ENCODE measurements at regions not wholly inside any gene's neighbourhood (a gene's known extent, or its start where the extent isn't known, plus 50 kb on each side); places are given as distances from the start of the nearest gene placed in this dataset.

GRCh38 chr2:240299710-240300068, 135.8 kb upstream of the GPC1 start:
- no peak for DNase-seq

- DNase-seq, result no peak
These were observed 135.1 kb upstream of the GPC1 start for GRCh38 chr2:240300261-240300821.

DNA sequence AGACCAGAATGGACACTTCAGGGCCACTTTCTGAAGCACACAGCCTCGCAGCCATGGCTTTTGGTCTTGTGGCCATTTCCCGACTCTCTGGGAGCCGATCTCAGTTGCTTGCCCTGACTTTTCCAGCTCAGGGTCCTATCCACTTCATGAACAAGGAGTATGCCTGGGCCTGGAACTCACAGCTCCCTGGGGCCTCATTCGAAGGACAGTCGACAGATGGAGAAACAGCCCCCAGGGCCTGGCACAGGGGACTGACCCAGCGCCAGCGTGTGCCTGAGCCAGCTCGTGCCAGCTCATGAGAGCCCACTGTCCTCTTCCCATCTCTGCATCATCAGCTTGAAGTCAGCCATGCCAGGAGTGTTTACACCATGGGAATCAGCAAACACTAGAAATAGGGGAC, 134.6 kb upstream of the GPC1 start:
- no peak for DNase-seq

GRCh38 chr2:240301256-240301795, 134.1 kb upstream of the GPC1 start:
- no peak for DNase-seq

DNA sequence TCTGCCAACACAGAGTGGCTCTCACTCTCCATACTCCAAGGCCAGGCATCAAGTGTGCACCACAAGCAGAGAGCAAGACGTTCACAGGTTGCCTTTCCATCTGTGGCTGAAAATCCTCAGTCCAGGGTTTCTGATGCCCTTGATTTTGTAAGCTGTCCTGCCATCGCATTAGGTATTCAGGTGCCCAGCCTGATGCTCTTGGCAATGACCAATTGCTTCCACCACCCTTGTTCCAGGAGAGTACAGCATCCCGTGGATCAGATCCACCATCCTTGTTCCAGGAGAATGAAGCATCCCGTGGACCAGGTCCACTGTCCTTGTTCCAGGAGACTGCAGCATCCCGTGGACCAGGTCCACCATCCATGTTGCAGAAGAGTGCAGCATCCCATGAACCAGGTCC, 133.4 kb upstream of the GPC1 start:
- DNase-seq, result no peak

DNA sequence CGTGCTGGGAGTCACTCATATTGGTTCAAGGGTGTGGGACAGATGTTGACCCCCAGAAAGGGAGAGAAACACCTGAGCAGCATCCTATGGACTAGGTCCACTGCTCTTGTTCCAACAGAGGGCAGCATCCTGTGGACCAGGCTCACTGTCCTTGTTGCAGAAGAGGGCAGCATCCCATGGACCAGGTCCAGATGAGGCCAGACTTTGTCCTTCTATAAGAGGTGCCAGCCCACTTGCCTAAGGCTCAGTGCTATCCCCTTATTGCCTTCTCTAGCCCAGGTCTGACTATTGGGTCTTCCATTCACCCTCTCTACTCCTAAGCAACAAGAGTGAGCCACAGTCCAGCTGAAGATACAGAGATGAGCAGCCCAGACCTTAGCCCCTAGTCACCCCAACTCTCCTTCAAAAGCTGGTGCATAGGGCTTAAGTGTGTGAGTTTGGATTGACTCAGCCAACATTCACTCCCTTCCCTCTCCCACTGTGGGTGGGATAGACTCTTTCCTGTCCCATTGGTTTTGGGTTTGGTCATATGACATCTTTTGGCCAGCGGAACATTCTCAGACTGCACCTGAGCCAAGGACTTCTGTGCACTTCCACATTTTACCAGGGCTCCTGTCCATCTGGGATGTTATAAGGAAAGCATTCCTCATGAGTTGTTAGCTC, 132.4 kb upstream of the GPC1 start:
- no peak for DNase-seq

GRCh38 chr2:240303896-240304745, 131.3 kb upstream of the GPC1 start:
- DNase-seq, result no peak

DNA sequence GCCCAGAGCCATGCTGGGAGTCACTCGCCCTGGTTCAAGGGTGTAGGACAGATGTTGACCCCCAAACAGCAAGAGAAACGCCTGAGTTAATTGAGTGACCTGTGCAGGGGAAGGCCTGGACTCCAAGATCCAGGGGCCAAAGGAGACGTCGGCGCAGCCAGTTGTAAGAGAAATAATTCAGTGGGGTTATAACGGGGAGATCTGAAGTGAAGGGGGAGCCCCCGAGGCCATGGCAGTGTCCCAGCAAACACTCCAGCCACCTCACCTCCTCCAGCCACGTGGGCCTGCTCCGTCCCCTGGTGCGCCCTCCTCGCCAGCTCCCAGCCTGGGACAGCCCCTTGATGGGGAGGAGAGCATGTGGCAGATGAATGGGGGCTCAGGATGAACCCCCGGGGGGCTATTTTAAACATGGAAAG, 130.7 kb upstream of the GPC1 start:
- no peak for DNase-seq

- no peak for DNase-seq
These were observed 130.0 kb upstream of the GPC1 start for GRCh38 chr2:240305369-240305962.

DNA sequence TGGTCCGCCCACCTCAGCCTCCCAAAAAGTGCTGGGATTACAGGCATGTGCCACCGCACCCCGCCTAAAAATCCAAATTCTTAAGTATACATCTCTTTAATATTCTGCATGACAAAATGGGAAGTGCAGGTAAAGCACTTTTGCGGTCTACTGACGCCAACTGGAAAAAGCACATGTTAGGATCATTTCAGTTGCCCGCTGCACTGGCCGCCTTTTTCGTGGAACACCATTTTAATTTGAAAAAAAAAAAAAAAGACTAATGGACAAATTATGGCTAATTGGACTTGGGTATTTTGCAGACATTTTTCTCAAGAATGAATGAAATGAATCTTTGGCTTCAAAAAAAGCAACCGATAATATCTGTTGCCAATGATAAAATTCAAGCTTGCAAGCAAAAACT, 129.3 kb upstream of the GPC1 start:
- DNase-seq, result no peak

- DNase-seq, result no peak
These were observed 127.3 kb upstream of the GPC1 start for GRCh38 chr2:240308111-240308651.

- no peak for DNase-seq
These were observed 126.2 kb upstream of the GPC1 start for GRCh38 chr2:240309214-240309613.

GRCh38 chr2:240310201-240310600, 125.3 kb upstream of the GPC1 start:
- no peak for DNase-seq

GRCh38 chr2:240310645-240311044, 124.8 kb upstream of the GPC1 start:
- no peak for DNase-seq

DNA sequence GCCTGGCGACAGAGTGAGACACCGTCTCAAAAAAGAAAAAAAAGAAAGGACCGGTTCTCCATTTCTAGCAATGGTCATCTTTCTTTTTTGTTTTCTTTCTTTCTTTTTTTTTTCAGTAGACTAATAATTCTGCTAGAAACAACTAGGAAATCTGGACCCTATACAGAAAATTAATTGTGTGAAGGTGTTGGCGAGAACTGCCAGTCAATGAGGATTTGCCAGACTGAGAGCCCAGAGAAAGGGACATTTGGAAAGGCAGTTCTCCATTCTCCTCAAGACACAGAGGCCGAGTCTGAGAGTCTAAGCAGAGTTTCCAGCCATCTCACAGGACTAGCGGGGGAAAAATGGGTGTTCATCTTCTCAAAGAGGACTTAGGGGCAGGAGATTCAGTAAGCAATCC, 123.6 kb upstream of the GPC1 start:
- DNase-seq, result no peak

DNA sequence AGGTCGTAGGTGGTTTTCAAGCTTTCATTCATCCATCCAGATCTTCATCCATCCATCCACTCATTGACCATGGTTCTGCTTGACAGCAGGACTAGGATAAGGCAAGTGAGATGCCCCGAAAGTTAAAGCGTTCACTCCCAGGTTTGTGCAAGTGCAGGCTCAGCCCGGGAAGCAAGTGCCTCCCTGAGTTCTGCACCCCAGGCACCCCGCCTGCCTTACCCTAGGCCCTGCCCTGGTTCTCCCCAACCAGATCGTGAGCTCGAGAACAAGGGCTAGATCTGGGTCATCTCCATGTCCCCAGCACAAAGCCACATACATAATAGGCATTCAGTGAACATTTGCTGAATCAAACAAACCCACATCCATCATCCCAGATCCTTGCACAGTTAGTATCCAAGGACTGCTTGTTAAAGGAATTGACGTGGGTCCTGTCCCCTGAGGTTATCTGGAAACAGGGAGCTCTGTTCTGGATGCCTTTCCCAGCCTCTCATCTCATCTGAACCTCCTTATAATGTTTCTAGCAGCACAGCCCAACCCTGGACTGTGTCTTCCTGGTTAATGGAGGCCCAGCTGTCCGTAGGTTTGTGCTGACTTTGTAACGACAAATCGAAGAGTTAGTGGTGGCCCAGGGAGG, 116.1 kb upstream of the GPC1 start:
- no peak for DNase-seq

- no peak for DNase-seq
These were observed 115.6 kb upstream of the GPC1 start for GRCh38 chr2:240319855-240320203.

DNA sequence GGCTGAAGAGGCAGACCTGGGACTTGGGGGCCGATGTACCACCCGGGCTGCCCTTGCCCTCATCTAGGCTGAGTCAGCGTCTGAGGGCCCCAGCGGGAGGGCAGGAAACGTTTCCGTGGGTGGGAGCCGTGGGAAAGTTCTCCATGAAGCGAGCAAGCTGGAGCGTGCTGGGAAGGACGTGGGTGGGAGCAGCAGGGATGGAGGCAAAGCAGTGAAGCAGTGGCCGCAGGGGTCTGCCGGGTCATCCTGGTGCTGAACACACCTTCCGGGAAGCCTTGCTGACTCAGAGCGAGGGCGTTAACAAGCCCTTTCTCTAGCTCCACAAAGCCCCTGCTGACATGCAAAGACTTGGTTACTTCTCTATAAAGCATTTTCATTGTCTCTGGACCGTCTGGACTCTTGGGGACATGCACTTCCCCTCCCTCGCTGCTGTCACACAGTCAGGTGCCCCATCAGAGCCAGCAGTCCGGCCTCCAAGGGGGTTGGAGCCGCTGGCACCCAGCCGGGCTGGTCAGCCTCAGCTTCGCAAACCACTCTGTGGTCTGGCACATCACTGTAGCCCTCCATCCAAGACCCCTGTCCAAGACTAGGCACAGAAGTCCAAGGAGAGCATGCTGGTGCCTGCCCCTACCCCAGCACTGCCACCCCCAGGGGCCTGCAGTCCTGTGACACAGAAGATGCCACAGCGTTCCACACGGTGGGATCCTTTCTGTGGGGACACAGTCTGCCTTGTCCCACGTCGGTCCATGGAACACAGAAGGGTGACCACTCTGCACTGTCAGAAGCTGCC, 115.1 kb upstream of the GPC1 start:
- no peak for DNase-seq

DNA sequence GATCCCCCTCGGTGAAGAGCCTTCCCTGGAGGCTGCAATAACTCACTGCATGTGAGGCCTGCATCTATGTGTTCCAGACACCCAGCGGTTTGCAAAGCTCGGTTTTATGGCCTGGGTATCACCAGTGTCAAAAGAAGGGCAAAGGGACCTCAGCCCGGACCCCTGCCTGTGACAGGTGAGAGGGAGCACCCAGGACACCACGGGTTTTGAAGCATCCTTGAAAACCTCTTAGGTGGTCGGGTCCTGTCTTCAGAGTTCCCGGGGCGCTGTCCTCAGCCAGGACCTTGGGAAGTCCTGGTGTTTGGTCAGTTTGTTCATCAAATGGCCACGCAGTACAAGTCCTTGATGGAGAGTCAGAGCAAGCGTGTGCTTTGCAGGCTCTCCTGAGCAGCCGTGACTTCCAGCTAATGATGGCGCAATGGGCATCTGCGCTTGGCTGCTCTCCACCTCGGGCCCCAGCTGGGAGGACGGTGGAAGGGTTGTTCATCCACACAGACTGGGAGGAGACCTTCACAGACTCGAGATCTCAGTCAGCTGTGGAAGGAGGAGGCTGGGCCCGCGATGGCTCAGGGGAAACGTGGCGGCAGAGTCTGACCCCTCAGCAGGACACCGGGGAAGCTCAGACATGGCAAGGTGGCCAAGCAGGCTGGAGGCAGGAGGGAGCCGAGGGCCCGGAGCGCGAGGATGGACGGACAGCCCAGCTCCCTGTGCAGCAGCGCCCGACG, 113.1 kb upstream of the GPC1 start:
- DNase-seq, result no peak

GRCh38 chr2:240322991-240323390, 112.5 kb upstream of the GPC1 start:
- DNase-seq, result no peak

GRCh38 chr2:240323601-240324291, 111.7 kb upstream of the GPC1 start:
- no peak for DNase-seq

Data from activated gamma-delta T cell (primary cell).